WTC11 (cell line): ENCODE measurements at regions not wholly inside any gene's neighbourhood (a gene's known extent, or its start where the extent isn't known, plus 50 kb on each side); places are given as distances from the start of the nearest gene placed in this dataset.

Source experiments
- ATAC-seq: fragments of 200-7000 bp; cut with Tn5 transposase; 2 replicates; pipeline ENCODE4 v1.10.0; 2021; ENCODE audit warnings: mild to moderate bottlenecking, moderate library complexity
- CTCF ChIA-PET: fragments of 300-600 bp; sonication (Branson Sonifier 250); formaldehyde crosslinking; loops from one replicate; lab custom pipeline; 2021; ENCODE audit warnings: antibody characterized with exemption; lab: Charles Lee
- POLR2A ChIA-PET: fragments of 350-600 bp; sonication (Branson Sonifier 250); formaldehyde crosslinking; loops from one replicate; lab custom pipeline; 2021; ENCODE audit warnings: antibody characterized with exemption; lab: Charles Lee
- DNase-seq: peaks from one replicate; pipeline ENCODE4 v3.0.0; 2021; ENCODE audit warnings: low spot score
- H3K27ac Mint-ChIP-seq: 2 replicates; pipeline ENCODE4 v1.8.0; 2021; ENCODE audit warnings: mixed read lengths
- H3K27me3 Mint-ChIP-seq: 2 replicates; pipeline ENCODE4 v1.8.0; 2021; ENCODE audit warnings: low read depth, mild to moderate bottlenecking, moderate library complexity, mixed read lengths
- H3K36me3 Mint-ChIP-seq: 2 replicates; pipeline ENCODE4 v1.8.0; 2021; ENCODE audit warnings: mixed read lengths
- H3K4me1 Mint-ChIP-seq: 2 replicates; pipeline ENCODE4 v1.8.0; 2022; ENCODE audit warnings: mixed read lengths
- H3K4me3 Mint-ChIP-seq: 2 replicates; pipeline ENCODE4 v1.8.0; 2021; ENCODE audit warnings: mild to moderate bottlenecking, moderate library complexity, mixed read lengths
- H3K9me3 Mint-ChIP-seq: 2 replicates; pipeline ENCODE4 v1.8.0; 2021; ENCODE audit warnings: mixed read lengths
- CREB1 ChIP-seq: sonication (generic); formaldehyde crosslinking; IDR thresholded peaks from 2 replicates; pipeline ENCODE4 v1.8.0; 2023; ENCODE audit warnings: mild to moderate bottlenecking, missing genetic modification reagents
- CREM ChIP-seq: sonication (generic); formaldehyde crosslinking; IDR thresholded peaks from 2 replicates; pipeline ENCODE4 v1.8.1; 2022; ENCODE audit warnings: mild to moderate bottlenecking, missing genetic modification reagents, moderate library complexity
- FOXP1 ChIP-seq: sonication (generic); formaldehyde crosslinking; IDR thresholded peaks from 2 replicates; pipeline ENCODE4 v1.8.0; 2022; ENCODE audit warnings: missing genetic modification reagents, mild to moderate bottlenecking, moderate library complexity, borderline replicate concordance
- GRHL2 ChIP-seq: fragments of 250-450 bp; sonication (Bioruptor Pico); IDR thresholded peaks from 2 replicates; pipeline ENCODE4 v1.8.0; 2022; ENCODE audit warnings: mild to moderate bottlenecking, moderate library complexity; ENCODE audit not compliant: insufficient replicate concordance, severe bottlenecking
- NFATC4 ChIP-seq: fragments of 250-450 bp; sonication (Bioruptor Pico); IDR thresholded peaks from 2 replicates; pipeline ENCODE4 v1.9.0; 2021; ENCODE audit warnings: mild to moderate bottlenecking
- NR1H2 ChIP-seq: sonication (generic); formaldehyde crosslinking; IDR thresholded peaks from 2 replicates; pipeline ENCODE4 v1.9.0; 2021; ENCODE audit warnings: mild to moderate bottlenecking, moderate library complexity, missing genetic modification reagents
- OVOL2 ChIP-seq: fragments of 250-450 bp; sonication (Bioruptor Pico); IDR thresholded peaks from 2 replicates; pipeline ENCODE4 v1.9.0; 2021; ENCODE audit warnings: mild to moderate bottlenecking, borderline replicate concordance
- PRRX2 ChIP-seq: fragments of 250-450 bp; sonication (Bioruptor Pico); IDR thresholded peaks from 2 replicates; pipeline ENCODE4 v1.8.0; 2021; ENCODE audit warnings: mild to moderate bottlenecking
- TEAD4 ChIP-seq: sonication (generic); formaldehyde crosslinking; IDR thresholded peaks from 2 replicates; pipeline ENCODE4 v1.8.0; 2022; ENCODE audit warnings: mild to moderate bottlenecking, missing genetic modification reagents
- TP53 ChIP-seq: sonication (generic); formaldehyde crosslinking; IDR thresholded peaks from 2 replicates; pipeline ENCODE4 v1.8.1; 2023; ENCODE audit warnings: mild to moderate bottlenecking, missing genetic modification reagents
- ZNF232 ChIP-seq: sonication (generic); formaldehyde crosslinking; IDR thresholded peaks from 2 replicates; pipeline ENCODE4 v1.8.0; 2022; ENCODE audit warnings: mild to moderate bottlenecking, missing genetic modification reagents
- ZNF317 ChIP-seq: sonication (generic); formaldehyde crosslinking; IDR thresholded peaks from 2 replicates; pipeline ENCODE4 v1.8.1; 2023; ENCODE audit warnings: low read depth, mild to moderate bottlenecking, moderate library complexity, missing genetic modification reagents, borderline replicate concordance
- ZNF396 ChIP-seq: fragments of 250-450 bp; sonication (Bioruptor Pico); IDR thresholded peaks from 2 replicates; pipeline ENCODE4 v1.8.0; 2021; ENCODE audit warnings: mild to moderate bottlenecking, moderate library complexity, borderline replicate concordance
- ZNF512 ChIP-seq: sonication (generic); formaldehyde crosslinking; IDR thresholded peaks from 2 replicates; pipeline ENCODE4 v1.8.1; 2022; ENCODE audit warnings: missing genetic modification reagents, borderline replicate concordance
- TF ChIP-seq, protein P1 (sequence below): sonication (generic); formaldehyde crosslinking; IDR thresholded peaks from 2 replicates; pipeline ENCODE4 v1.8.0; 2022; ENCODE audit warnings: mild to moderate bottlenecking, missing genetic modification reagents
- TF ChIP-seq, protein P2 (sequence below): sonication (generic); formaldehyde crosslinking; IDR thresholded peaks from 2 replicates; pipeline ENCODE4 v1.8.0; 2023; ENCODE audit warnings: mild to moderate bottlenecking, missing genetic modification reagents
- TF ChIP-seq, protein P3 (sequence below): sonication (generic); formaldehyde crosslinking; IDR thresholded peaks from 2 replicates; pipeline ENCODE4 v1.8.0; 2022; ENCODE audit warnings: mild to moderate bottlenecking, missing genetic modification reagents
- TF ChIP-seq, protein P4 (sequence below): sonication (generic); formaldehyde crosslinking; conservative IDR thresholded peaks from 2 replicates; pipeline ENCODE4 v1.8.1; 2023; ENCODE audit warnings: mild to moderate bottlenecking, low read depth, missing genetic modification reagents, moderate library complexity
- TF ChIP-seq, protein P5 (sequence below): sonication (generic); formaldehyde crosslinking; IDR thresholded peaks from 2 replicates; pipeline ENCODE4 v1.8.1; 2023; ENCODE audit warnings: mild to moderate bottlenecking, missing genetic modification reagents, borderline replicate concordance
- TF ChIP-seq, protein P6 (sequence below): sonication (generic); formaldehyde crosslinking; IDR thresholded peaks from 2 replicates; pipeline ENCODE4 v1.8.1; 2023; ENCODE audit warnings: mild to moderate bottlenecking, missing genetic modification reagents
- TF ChIP-seq, protein P7 (sequence below): sonication (generic); formaldehyde crosslinking; IDR thresholded peaks from 2 replicates; pipeline ENCODE4 v1.8.0; 2022; ENCODE audit warnings: mild to moderate bottlenecking, missing genetic modification reagents

- no peak for TF ChIP-seq TP53
- TF ChIP-seq GRHL2: no peak
- TF ChIP-seq, protein P1, sequence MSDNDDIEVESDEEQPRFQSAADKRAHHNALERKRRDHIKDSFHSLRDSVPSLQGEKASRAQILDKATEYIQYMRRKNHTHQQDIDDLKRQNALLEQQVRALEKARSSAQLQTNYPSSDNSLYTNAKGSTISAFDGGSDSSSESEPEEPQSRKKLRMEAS (CRISPR knock-in tag): no peak
- TF ChIP-seq, all 79 proteins: peak for 0
Measured at GRCh38 chr2:224319750-224320149, 82.2 kb downstream of the FAM124B start (continued).

GRCh38 chr2:224312741-224313140, 89.2 kb downstream of the FAM124B start:
- Mint-ChIP-seq H3K4me1 (peaks cover 50% of the 10 kb centered on the region), H3K9me3 (peaks cover 5% of the 10 kb centered on the region; the same call in 1 of the 2 replicates), H3K27ac (no peak overlapping the region), H3K4me3 (no peak overlapping the region), H3K36me3 (no peaks in the 10 kb centered on the region), H3K27me3 (no peaks in the 10 kb centered on the region)
- no peak for TF ChIP-seq ZNF232
- TF ChIP-seq, protein P2, sequence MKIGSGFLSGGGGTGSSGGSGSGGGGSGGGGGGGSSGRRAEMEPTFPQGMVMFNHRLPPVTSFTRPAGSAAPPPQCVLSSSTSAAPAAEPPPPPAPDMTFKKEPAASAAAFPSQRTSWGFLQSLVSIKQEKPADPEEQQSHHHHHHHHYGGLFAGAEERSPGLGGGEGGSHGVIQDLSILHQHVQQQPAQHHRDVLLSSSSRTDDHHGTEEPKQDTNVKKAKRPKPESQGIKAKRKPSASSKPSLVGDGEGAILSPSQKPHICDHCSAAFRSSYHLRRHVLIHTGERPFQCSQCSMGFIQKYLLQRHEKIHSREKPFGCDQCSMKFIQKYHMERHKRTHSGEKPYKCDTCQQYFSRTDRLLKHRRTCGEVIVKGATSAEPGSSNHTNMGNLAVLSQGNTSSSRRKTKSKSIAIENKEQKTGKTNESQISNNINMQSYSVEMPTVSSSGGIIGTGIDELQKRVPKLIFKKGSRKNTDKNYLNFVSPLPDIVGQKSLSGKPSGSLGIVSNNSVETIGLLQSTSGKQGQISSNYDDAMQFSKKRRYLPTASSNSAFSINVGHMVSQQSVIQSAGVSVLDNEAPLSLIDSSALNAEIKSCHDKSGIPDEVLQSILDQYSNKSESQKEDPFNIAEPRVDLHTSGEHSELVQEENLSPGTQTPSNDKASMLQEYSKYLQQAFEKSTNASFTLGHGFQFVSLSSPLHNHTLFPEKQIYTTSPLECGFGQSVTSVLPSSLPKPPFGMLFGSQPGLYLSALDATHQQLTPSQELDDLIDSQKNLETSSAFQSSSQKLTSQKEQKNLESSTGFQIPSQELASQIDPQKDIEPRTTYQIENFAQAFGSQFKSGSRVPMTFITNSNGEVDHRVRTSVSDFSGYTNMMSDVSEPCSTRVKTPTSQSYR (CRISPR knock-in tag): no peak
- TF ChIP-seq, protein P3, sequence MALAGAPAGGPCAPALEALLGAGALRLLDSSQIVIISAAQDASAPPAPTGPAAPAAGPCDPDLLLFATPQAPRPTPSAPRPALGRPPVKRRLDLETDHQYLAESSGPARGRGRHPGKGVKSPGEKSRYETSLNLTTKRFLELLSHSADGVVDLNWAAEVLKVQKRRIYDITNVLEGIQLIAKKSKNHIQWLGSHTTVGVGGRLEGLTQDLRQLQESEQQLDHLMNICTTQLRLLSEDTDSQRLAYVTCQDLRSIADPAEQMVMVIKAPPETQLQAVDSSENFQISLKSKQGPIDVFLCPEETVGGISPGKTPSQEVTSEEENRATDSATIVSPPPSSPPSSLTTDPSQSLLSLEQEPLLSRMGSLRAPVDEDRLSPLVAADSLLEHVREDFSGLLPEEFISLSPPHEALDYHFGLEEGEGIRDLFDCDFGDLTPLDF: no peak
- no peak for TF ChIP-seq NFATC4
- TF ChIP-seq TEAD4 (CRISPR knock-in tag): no peak
- TF ChIP-seq, protein P4, sequence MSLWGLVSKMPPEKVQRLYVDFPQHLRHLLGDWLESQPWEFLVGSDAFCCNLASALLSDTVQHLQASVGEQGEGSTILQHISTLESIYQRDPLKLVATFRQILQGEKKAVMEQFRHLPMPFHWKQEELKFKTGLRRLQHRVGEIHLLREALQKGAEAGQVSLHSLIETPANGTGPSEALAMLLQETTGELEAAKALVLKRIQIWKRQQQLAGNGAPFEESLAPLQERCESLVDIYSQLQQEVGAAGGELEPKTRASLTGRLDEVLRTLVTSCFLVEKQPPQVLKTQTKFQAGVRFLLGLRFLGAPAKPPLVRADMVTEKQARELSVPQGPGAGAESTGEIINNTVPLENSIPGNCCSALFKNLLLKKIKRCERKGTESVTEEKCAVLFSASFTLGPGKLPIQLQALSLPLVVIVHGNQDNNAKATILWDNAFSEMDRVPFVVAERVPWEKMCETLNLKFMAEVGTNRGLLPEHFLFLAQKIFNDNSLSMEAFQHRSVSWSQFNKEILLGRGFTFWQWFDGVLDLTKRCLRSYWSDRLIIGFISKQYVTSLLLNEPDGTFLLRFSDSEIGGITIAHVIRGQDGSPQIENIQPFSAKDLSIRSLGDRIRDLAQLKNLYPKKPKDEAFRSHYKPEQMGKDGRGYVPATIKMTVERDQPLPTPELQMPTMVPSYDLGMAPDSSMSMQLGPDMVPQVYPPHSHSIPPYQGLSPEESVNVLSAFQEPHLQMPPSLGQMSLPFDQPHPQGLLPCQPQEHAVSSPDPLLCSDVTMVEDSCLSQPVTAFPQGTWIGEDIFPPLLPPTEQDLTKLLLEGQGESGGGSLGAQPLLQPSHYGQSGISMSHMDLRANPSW (CRISPR knock-in tag): no peak
- TF ChIP-seq ZNF512: no peak
- no peak for TF ChIP-seq NR1H2 (CRISPR knock-in tag)
- TF ChIP-seq FOXP1 (CRISPR knock-in tag): no peak
- no peak for TF ChIP-seq ZNF317 (CRISPR knock-in tag)
- TF ChIP-seq, protein P5, sequence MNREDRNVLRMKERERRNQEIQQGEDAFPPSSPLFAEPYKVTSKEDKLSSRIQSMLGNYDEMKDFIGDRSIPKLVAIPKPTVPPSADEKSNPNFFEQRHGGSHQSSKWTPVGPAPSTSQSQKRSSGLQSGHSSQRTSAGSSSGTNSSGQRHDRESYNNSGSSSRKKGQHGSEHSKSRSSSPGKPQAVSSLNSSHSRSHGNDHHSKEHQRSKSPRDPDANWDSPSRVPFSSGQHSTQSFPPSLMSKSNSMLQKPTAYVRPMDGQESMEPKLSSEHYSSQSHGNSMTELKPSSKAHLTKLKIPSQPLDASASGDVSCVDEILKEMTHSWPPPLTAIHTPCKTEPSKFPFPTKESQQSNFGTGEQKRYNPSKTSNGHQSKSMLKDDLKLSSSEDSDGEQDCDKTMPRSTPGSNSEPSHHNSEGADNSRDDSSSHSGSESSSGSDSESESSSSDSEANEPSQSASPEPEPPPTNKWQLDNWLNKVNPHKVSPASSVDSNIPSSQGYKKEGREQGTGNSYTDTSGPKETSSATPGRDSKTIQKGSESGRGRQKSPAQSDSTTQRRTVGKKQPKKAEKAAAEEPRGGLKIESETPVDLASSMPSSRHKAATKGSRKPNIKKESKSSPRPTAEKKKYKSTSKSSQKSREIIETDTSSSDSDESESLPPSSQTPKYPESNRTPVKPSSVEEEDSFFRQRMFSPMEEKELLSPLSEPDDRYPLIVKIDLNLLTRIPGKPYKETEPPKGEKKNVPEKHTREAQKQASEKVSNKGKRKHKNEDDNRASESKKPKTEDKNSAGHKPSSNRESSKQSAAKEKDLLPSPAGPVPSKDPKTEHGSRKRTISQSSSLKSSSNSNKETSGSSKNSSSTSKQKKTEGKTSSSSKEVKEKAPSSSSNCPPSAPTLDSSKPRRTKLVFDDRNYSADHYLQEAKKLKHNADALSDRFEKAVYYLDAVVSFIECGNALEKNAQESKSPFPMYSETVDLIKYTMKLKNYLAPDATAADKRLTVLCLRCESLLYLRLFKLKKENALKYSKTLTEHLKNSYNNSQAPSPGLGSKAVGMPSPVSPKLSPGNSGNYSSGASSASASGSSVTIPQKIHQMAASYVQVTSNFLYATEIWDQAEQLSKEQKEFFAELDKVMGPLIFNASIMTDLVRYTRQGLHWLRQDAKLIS (CRISPR knock-in tag): no peak
- no peak for TF ChIP-seq ZNF396
- TF ChIP-seq, protein P6, sequence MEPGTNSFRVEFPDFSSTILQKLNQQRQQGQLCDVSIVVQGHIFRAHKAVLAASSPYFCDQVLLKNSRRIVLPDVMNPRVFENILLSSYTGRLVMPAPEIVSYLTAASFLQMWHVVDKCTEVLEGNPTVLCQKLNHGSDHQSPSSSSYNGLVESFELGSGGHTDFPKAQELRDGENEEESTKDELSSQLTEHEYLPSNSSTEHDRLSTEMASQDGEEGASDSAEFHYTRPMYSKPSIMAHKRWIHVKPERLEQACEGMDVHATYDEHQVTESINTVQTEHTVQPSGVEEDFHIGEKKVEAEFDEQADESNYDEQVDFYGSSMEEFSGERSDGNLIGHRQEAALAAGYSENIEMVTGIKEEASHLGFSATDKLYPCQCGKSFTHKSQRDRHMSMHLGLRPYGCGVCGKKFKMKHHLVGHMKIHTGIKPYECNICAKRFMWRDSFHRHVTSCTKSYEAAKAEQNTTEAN: no peak
- TF ChIP-seq CREB1 (CRISPR knock-in tag): no peak
- no peak for TF ChIP-seq CREM
- TF ChIP-seq OVOL2 (CRISPR knock-in tag): no peak
- no peak for TF ChIP-seq PRRX2 (CRISPR knock-in tag)
- TF ChIP-seq, protein P7, sequence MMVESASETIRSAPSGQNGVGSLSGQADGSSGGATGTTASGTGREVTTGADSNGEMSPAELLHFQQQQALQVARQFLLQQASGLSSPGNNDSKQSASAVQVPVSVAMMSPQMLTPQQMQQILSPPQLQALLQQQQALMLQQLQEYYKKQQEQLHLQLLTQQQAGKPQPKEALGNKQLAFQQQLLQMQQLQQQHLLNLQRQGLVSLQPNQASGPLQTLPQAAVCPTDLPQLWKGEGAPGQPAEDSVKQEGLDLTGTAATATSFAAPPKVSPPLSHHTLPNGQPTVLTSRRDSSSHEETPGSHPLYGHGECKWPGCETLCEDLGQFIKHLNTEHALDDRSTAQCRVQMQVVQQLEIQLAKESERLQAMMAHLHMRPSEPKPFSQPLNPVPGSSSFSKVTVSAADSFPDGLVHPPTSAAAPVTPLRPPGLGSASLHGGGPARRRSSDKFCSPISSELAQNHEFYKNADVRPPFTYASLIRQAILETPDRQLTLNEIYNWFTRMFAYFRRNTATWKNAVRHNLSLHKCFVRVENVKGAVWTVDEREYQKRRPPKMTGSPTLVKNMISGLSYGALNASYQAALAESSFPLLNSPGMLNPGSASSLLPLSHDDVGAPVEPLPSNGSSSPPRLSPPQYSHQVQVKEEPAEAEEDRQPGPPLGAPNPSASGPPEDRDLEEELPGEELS (CRISPR knock-in tag): no peak
- ChIA-PET POLR2A (no interaction called here), CTCF (no interaction called here)
- DNase-seq: no peak
- no peak for ATAC-seq
